HG03045 (cell line): ENCODE measurements at regions not wholly inside any gene's neighbourhood (a gene's known extent, or its start where the extent isn't known, plus 50 kb on each side); places are given as distances from the start of the nearest gene placed in this dataset.

Source experiments
- ATAC-seq: cut with Tn5 transposase; IDR thresholded peaks from one replicate; pipeline ENCODE4 v1.9.1; 2021; ENCODE audit warnings: mild to moderate bottlenecking, moderate library complexity; ENCODE audit not compliant: unreplicated experiment

DNA sequence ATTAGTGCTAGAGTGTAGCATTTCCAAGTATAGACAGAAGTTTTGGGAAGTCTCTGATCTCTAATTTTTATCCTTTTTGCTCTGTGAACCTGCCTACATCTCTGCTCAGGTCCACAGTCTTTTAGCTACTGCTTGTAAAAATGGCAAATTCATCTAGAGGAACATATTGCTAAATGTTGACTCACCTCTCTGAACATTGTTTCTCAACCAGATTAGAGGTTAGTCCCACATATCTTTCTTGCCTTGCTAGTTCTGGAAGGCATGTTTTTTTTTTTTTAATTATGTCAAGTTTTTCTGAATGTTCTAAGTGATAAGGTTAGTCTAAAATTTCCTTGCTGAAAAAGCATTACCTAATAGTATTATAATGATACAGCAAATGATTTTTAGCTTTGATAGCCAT, 2889.6 kb upstream of the PCDH20 start:
- ATAC-seq: no peak

DNA sequence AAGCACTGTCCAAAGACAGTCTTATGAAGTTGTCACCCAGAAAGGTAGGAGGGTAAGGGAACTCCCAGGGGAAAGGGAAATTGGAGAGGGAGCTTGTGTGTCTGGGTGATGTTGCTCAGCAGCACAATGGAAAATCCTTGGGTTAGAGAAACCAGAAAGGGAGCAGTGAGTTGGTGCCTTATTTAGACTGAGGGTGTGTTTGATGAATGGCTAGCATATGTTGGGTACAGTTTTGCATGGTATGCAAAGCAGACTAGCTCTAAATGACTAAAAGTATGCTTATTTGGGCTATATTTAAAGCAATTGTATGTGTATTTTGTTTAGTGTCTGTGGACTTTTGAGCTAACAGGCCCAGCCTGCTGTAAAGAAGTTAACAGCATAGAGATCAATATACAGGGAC, 2884.6 kb upstream of the PCDH20 start:
- ATAC-seq: no peak

DNA sequence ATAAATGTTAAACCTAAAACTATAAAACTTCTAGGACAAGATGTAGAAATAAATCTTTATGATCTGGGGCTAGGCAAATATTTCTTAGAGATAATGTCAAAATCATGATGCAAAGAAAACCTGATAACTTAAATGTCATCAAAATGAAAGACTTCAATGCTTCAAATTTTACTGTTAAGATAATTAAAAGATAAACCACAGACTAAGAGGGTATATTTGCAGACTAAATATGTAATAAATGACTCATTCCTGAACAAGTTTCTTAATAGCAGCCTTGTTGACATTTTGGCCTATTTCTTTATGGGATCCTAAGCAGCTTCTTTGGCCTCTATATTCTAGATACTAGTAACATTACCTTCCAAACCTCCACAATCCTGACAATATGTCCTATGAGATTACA, 2878.3 kb upstream of the PCDH20 start:
- no peak for ATAC-seq

DNA sequence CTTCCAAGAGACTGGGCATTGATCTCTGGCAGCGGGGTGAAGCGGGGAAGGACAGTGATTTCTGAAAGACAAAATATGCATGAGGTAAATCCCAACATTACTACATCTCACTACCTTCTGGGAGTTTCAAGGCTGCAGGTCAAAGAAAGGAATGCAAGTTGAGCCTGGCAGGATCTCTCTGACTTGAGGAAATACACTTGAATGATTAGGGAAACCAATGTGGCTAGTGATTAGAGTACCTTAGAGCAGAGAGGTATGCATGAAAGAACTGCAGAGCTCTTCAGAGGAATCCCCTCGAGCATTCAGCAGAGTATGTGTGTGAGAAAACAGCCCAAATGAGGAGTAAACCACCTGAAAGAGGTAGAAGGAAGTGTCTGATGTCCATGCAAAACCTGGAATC, 2874.1 kb upstream of the PCDH20 start:
- ATAC-seq: no peak

DNA sequence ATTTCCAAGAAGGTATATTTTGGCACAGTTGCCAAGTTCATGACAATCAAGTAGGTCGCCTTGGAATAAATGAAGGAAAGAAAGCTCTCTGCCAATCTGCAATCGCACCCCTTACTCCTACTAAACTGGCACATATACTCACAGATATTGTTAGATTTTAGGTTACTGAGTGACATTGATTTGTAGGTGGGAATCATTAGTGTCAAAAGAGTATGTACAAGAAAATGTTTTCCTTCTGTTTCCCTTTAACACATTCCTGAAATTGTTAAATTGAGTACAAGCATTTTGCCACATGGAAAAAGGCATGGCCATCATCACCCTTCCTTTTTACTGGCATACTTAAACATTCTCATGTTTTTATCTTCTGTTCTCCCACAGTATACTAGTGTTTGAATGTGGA, 2868.3 kb upstream of the PCDH20 start:
- ATAC-seq: no peak

DNA sequence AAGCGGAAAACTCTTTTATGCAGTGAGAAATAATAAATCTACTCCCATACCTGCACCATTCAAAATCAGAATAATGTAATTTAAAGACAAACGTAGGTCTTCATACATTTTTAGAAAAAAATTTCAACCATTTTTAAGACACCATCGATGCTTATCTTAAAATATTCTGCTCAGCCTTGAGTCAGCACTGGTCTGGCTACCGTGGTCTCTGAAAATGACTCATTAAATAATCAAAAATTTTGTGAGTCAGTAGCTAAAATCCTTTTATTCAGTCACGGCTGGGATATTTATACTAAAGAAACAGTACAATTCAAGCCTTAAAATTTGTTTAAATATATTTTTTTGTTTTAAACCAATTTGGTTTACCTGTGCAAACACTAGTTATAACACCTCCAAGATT, 2862.8 kb upstream of the PCDH20 start:
- no peak for ATAC-seq

DNA sequence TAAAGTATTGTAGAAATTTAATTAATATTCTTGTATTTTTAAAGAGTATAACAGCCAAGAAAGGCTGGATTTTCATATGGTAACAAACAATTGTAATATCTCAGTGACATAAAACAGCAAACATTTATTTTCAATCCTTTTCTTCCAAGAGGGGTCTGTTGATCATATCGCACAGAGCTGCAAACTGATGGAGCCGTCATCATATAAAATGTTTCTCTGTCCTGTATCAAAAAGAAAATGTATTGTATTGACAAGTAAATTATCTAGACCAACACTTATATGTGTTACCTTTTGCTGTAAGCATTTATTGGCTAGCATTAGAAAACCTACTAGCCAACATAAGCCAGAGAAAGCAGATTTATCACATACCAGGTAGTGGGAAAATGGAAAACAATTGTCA, 2861.4 kb upstream of the PCDH20 start:
- ATAC-seq: no peak

DNA sequence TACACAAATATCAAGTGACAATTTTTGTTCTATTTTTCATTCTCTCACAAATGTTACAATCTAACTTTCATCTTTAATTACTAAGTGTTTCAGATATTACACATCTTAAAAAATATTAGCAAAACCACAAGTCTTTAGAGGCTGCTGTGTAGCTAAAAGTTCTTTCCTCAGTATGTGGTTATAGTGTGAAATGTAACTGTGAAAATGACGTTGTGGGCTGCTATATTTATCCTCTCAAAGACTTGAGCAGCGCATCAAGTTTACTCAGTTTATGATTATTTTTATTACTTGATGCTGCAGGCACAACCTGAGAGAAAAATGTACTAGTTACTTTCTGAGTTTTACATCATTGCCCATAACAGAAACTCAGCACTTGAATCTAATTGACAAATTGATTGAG, 2860.6 kb upstream of the PCDH20 start:
- ATAC-seq: no peak

DNA sequence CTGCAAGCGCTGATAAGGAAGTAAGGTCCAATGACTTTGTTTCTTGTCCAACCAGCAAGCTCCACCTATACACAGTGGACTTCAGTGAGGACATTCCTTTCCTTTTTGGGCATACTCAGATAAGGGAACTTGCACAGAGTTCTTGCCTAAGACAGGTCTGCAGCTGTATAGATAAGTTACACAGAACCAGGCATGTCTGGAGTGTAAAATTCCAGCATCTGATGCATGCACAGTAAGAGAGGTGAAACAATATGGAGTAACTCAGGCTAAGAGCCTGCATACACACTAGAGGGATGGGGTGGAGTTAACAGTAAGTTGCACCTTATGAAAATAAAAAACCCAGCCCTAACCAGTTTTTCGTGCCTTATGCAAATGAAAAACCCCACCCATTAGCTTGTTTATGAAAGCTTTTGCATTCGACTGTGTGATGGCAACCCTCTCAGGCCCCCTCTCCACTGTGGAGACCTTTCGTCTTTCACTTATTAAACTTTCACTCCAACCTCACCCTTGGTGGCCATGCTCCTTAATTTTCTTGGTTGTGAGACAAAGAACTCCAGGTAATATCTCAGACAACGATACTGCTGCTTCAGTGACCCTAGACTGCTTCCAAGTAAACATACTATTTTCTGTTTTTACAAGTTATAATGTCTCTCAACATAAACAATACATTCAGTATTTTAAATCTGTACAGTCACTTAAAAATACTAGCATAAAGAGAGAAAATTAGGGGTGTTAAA, 2859.0 kb upstream of the PCDH20 start:
- ATAC-seq: no peak

DNA sequence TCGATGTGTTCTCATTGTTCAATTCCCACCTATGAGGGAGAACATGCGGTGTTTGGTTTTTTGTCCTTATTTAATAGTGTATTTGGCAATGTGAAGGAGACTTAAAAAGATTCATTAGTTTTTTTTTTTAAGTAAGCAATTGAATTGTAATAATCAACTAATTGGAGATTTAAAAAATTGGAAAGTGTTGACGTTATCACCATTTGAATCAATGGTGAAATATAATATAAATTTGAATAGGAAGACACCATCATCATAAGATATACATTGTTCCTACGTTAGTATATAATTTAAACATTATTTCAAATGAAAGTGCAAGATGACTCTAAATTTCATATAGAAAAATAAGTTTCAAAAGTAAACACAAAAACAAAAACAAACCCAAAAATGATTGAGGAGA, 2858.1 kb upstream of the PCDH20 start:
- ATAC-seq: no peak

DNA sequence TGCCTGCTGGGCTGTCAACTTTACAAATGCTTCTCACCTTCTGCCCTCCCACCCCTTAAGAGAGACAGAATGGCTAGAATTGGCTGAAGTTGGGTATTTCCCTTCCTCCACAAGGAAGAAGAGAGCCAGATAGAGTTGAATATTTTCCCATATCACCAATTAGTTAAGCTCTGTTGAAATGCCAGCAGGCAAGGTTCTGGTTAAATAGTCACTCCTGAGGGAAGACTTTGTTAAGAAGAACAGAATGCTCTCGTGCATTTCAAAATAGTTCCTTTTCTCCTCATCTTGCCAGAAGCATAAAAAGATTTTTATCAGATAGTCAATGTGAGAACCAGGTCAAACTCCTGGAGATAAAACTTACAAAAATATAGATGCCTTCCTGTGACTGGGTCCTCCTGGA, 2857.0 kb upstream of the PCDH20 start:
- no peak for ATAC-seq

DNA sequence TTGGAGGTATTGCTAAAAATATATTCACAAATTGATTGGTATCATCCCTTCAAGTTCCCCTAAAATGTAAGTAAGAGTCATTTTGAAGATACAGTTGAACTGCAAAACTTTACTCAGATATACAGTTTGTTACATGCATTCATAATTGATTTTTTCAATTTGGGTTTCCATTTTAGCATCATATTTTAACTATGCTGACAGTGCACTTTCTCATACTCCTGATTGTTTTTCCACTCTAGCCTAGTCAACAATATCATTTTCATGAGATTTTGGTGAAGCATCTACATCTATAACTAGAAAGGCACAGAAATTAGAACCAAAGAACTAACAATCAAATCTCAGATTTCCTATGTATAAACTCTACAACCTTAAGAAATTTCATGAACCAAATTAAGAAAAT, 2850.4 kb upstream of the PCDH20 start:
- no peak for ATAC-seq

DNA sequence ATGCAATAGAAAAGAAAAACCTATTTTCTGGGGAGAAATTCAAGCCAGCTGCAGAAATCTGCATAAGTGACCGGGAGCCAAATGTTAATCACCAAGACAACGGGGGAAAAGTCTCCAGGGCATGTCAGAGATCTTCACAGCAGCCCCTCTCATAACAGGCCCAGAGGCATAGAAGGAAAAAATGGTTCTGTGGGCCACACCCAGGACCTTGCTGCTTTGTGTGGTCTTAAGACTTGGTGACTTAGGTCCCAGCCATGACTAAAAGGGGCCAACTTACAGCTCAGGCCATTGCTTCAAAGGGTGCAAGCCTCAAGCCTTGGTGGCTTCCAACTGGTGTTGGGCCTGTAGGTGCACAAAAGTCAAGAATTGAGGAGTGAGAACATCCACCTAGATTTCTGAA, 2847.6 kb upstream of the PCDH20 start:
- no peak for ATAC-seq

DNA sequence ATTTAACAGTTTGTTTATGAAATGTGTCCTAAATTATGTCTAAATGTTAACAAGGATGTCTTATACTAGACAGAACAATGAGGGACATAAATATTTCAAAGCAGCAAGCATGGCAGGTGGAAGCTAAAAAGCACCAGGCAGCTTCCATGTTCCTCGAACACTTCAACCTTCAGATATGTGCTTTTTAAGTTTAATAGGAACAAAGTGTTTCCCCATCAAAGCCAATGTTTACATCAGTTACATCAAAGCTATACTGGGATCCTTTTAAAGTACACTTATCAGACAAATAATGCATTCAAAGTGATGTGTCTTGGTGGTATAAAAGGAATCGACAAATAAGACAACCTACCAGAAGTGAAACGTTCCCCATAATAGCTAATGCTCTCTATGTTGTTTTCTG, 2841.1 kb upstream of the PCDH20 start:
- no peak for ATAC-seq

DNA sequence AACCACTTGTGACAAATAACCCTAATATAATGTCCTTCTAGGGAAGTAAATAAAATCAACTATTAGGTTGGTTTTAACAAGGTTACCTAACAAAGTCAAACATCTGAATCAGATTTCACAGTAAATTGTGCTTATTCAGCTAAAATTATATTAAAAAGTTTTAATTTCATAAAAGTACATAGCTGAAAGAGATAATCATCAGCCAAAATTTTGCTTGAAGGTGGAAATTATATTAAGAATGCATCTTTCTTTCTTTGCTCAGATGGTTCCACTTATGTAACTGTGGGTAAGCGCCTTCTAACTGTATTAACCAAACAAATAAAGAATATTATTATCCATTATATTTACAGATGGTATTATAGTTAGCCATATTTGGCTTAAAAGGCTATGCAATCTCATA, 2840.3 kb upstream of the PCDH20 start:
- no peak for ATAC-seq

DNA sequence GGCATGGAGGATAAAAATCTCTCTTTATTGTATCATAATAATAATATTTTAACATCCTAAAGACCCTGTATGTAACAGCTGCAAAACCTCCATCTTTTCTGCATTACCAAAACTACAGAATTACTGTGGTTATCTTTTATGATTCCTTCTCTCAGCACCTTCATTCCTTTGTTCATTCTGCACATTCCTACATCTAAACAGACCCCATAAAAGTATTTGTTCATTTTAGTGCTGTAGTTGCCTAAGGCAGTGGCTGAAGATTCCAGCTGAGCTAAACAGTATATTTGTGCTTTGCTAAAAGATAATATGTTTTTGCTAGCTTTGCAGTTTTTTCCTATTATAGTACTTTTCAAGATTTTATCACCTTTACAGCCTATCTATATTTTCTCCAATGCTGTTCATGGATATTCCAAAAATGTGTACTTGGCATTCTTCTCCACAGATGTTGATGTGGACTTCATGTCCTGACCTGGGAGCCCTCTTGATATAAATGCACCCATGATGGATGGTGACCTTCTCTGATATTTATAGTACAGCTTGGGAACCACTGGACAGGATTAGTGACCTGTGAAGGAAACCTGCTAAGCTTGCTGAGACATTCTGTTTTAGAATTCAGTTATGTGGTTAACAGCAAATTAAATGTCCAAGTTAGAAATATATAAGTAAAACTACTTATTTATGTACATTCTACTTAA, 2832.9 kb upstream of the PCDH20 start:
- ATAC-seq: no peak

DNA sequence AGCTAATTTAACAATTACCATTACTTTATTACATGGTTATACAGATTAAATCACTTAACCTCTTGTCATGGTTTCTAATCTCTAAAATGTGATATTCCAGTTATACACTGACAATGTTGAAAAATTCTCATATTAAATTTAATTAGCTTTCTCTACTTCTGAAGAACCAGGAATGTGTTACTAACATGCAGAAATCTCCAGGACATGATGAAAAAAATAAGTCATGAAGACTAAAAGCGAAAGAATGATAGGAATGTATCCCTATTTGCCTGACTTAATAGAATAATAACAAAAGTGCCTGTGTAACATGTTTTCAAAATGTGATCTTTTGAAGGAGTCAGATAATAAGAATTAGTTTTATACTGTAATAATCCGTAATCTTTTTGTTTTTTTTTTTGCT, 2823.7 kb upstream of the PCDH20 start:
- no peak for ATAC-seq

DNA sequence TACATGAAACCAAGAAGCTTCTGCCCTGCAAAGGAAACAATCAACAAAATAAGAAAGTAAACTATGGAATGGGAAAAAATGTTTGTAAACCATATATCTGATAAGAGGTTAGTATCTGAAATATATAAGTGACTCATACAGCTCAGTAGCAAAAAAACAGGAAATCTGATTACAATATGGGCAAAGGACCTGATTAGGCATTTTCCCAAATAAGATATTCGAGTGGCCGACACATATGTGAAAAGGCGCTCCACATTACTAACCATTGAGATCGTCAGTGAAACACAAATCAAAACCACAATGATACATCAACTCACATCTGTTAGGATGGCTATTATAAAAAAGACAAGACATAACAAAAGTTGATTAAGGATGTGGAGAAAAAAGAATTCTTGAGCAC, 2818.6 kb upstream of the PCDH20 start:
- no peak for ATAC-seq

DNA sequence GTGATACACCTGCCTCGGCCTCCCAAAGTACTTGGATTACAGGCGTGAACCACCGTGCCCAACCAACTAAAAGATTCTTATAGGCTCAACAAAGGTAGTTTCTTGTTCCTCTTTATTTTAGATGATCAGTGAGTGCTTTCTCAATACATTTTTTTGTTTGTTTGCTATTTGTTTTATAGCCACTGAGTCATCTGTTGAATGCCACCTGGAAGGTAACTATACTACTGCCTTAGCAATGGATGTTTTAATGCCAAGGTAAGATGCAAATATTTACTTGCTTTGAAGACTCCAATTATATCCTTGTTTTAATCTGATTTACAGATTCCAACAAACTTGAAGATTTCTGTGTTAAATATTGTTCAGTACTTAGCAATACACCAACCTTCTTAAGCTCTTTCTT, 2807.4 kb upstream of the PCDH20 start:
- ATAC-seq: no peak

DNA sequence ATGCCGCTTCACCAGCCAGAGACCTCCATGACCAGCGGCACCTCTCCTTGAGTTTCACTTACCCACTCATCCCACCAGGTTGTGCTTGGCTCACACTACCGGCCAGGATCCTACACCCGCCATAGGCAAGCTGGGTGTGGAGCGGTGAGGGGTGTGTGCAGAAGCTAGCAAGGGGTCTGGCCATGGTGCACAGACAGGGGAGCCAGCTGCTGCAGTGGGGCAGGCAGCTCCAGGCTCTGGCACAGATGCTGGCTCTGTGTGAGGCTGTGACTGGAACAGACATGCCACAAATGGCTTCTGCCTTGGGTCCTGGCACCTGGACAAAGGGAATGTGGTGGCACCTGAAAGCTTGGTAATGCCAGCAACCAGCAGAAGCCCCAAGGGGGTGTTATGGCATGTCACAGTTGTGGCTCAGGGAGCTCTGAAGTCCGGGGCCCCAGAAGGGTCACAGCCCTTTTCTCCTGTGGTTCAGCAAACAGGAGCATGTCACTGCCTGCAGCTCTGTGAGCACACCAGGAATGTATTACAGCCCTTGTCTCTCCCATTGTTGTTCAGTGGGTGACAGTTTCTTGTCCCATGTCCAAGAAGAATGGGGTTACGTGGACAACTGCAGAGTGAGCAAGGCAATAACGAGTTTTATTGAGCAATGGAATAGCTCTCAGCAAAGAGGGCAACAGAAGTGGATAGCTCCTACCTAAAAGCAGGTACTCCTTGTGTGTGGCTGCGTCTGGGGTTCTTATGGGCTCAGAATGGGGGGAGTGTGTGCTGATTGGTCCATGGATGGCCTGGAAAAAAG, 2791.0 kb upstream of the PCDH20 start:
- no peak for ATAC-seq

DNA sequence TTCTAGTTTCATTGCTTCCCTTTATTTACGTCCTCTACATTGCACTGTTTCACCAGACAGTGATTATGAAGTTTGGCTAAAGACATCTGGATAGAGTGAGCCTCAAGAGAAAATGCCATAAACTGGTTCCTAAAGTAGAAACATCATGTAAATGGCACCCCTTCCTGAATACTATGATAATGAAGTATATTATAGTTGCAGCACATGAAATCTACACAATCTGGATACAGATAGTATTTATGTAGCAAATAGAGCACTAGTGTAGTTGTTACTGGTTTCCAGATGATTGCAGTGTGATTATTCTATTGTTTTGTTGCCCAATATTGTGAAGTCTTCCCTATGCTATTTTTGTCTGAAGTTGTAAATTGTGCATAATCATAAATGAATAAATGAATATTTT, 2786.9 kb upstream of the PCDH20 start:
- ATAC-seq: no peak

DNA sequence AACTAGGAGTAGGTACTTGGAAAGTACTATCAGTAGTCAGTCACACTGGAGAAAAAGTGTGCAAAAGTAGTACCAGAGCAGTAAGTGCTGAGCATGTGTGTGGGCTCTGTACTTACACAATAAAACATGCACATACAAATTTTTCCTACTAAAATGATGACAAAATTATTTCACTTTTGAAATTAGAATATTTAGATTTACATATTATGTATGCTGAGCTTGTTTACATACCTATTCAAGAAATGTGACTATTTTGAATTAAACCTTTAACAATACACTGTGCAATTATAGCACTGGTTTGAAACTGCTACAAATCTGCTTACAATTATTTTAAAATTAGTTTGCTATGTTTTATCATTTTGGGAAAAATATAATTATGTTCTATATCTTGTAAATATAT, 2781.6 kb upstream of the PCDH20 start:
- no peak for ATAC-seq
